DND-41 (cell line): ENCODE measurements at regions not wholly inside any gene's neighbourhood (a gene's known extent, or its start where the extent isn't known, plus 50 kb on each side); places are given as distances from the start of the nearest gene placed in this dataset.

Experiments
- ATAC-seq: fragments of 200-7000 bp; cut with Tn5 transposase; 3 replicates; pipeline ENCODE4 v1.9.1; 2021; ENCODE audit warnings: low read depth; ENCODE audit not compliant: insufficient read depth
- DNase-seq: peaks from one replicate; pipeline ENCODE4 v3.0.0-alpha.2; 2020
- H2AFZ ChIP-seq: 2 replicates; pipeline ENCODE4 v1.6.0; 2012; ENCODE audit warnings: low read depth, low read length
- H3K27ac ChIP-seq: 2 replicates; pipeline ENCODE4 v1.5.1; 2012; ENCODE audit warnings: low read length, inconsistent platforms
- H3K27me3 ChIP-seq: fragments of 200-600 bp; sonication (generic); 2 replicates; pipeline ENCODE4 v1.6.0; 2012; ENCODE audit warnings: low read length, mild to moderate bottlenecking, inconsistent platforms; ENCODE audit not compliant: insufficient read depth, poor library complexity
- H3K36me3 ChIP-seq: 2 replicates; pipeline ENCODE4 v1.5.1; 2012; ENCODE audit warnings: low read length, inconsistent platforms; ENCODE audit not compliant: insufficient read depth
- H3K4me1 ChIP-seq: 2 replicates; pipeline ENCODE4 v1.5.1; 2012; ENCODE audit warnings: mild to moderate bottlenecking, low read length; ENCODE audit not compliant: insufficient read depth
- H3K4me2 ChIP-seq: 2 replicates; pipeline ENCODE4 v1.6.0; 2012; ENCODE audit warnings: mild to moderate bottlenecking, moderate library complexity, low read length, inconsistent platforms; ENCODE audit not compliant: insufficient read depth
- H3K4me3 ChIP-seq, 2 experiments: fragments of 200-600 bp in 1 of 2; shearing (Covaris generic) in 1 of 2; 2 replicates each; pipeline ENCODE4 v1.5.1; 2012 to 2016; ENCODE audit warnings: inconsistent platforms in 2 of 2, low read length in 2 of 2, mild to moderate bottlenecking in 2 of 2, low read depth in 1 of 2, moderate library complexity in 1 of 2
- H3K79me2 ChIP-seq: 2 replicates; pipeline ENCODE4 v1.6.0; 2012; ENCODE audit warnings: low read length, inconsistent platforms; ENCODE audit not compliant: insufficient read depth
- H3K9ac ChIP-seq: 2 replicates; pipeline ENCODE4 v1.6.0; 2012; ENCODE audit warnings: low read depth, mild to moderate bottlenecking, inconsistent platforms, low read length, moderate library complexity
- H3K9me3 ChIP-seq: 2 replicates; pipeline ENCODE4 v1.5.1; 2012; ENCODE audit warnings: low read length, moderate library complexity, mild to moderate bottlenecking, inconsistent platforms; ENCODE audit not compliant: insufficient read depth, severe bottlenecking
- H4K20me1 ChIP-seq: 2 replicates; pipeline ENCODE4 v1.6.0; 2012; ENCODE audit warnings: low read length; ENCODE audit not compliant: insufficient read depth
- EZH2 ChIP-seq: IDR thresholded peaks from 3 replicates; pipeline ENCODE4 v1.6.1; 2012; ENCODE audit warnings: borderline replicate concordance, low read depth, mild to moderate bottlenecking, moderate library complexity, low read length, inconsistent platforms; ENCODE audit not compliant: severe bottlenecking
- TF ChIP-seq, protein P1 (sequence below): IDR thresholded peaks from 2 replicates; pipeline ENCODE4 v1.5.1; 2012; ENCODE audit warnings: borderline replicate concordance, low read length, moderate library complexity, mild to moderate bottlenecking; ENCODE audit not compliant: poor library complexity, severe bottlenecking; ENCODE audit errors: extremely low read depth

DNA sequence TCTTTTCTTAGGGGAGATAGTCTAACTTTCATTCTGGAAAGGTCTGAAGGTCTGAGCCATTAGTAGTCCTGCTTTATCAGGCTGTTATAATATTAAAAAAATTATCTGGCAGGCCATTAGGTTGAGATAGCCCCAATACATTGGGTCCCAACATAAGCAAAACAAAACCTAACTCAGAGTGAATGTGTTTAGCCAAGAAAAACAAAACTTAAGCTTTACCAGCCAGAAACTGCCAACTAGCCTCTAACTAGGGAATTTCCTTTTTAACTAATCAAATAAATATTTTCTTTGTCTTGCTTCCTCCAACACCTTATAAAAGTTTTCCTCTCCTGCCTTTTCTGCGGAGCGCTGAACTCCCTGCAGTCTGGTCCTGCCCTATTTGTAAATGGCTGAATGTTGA lies 1137.7 kb upstream of the CNTN5 start:
- Histone ChIP-seq H3K79me2 (no peaks in the 10 kb centered on the region), H3K36me3 (no peaks in the 10 kb centered on the region), H3K4me1 (no peaks in the 10 kb centered on the region), H3K9me3 (no peaks in the 10 kb centered on the region), H3K27me3 (no peaks in the 10 kb centered on the region), H3K27ac (no peak overlapping the region), H4K20me1 (no peaks in the 10 kb centered on the region), H3K9ac (no peak overlapping the region), H3K4me3 (no peak overlapping the region), H3K4me2 (no peak overlapping the region), H2AFZ (no peak overlapping the region)
- no peak for DNase-seq
- ATAC-seq: no peak
- TF ChIP-seq EZH2: no peak
- TF ChIP-seq, protein P1, sequence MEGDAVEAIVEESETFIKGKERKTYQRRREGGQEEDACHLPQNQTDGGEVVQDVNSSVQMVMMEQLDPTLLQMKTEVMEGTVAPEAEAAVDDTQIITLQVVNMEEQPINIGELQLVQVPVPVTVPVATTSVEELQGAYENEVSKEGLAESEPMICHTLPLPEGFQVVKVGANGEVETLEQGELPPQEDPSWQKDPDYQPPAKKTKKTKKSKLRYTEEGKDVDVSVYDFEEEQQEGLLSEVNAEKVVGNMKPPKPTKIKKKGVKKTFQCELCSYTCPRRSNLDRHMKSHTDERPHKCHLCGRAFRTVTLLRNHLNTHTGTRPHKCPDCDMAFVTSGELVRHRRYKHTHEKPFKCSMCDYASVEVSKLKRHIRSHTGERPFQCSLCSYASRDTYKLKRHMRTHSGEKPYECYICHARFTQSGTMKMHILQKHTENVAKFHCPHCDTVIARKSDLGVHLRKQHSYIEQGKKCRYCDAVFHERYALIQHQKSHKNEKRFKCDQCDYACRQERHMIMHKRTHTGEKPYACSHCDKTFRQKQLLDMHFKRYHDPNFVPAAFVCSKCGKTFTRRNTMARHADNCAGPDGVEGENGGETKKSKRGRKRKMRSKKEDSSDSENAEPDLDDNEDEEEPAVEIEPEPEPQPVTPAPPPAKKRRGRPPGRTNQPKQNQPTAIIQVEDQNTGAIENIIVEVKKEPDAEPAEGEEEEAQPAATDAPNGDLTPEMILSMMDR: no peak

GRCh38 chr11:97888641-97889040 lies 1132.1 kb upstream of the CNTN5 start:
- DNase-seq (no peak), ATAC-seq (no peak)
- no peak overlapping the region for H2AFZ ChIP-seq
- no peak overlapping the region for H3K27ac ChIP-seq
- H3K79me2 ChIP-seq: no peaks in the 10 kb centered on the region
- no peak overlapping the region for H3K4me3 ChIP-seq
- no peak overlapping the region for H3K9ac ChIP-seq
- no peaks in the 10 kb centered on the region for H3K9me3 ChIP-seq
- no peak overlapping the region for H3K4me2 ChIP-seq
- no peaks in the 10 kb centered on the region for H4K20me1 ChIP-seq
- H3K36me3 ChIP-seq: no peaks in the 10 kb centered on the region
- H3K4me1 ChIP-seq: no peaks in the 10 kb centered on the region
- no peak for TF ChIP-seq EZH2
- TF ChIP-seq, protein P1: no peak
- no peaks in the 10 kb centered on the region for H3K27me3 ChIP-seq

DNA sequence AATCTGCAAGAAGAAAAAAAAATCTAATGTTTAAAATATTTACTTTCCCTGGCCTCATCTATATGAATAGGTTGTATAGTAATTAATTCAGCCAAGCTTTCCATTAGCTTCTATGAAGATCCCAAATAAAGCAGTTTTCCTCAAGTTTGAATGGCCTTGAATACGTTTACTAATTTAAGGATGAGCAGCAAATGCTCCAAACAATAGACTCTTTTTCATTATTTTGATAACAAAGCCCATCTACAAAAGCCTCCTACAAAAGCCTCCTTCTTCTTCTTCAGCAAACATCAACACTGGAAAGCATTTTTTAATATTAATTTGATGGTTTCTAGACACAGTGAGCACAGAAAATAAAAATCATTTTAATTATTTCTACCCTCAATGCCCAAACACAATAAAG lies 1130.3 kb upstream of the CNTN5 start:
- Histone ChIP-seq H2AFZ (no peak overlapping the region), H3K9ac (no peak overlapping the region)

More for the DNA sequence above, 1130.3 kb upstream of the CNTN5 start:
- H3K27ac ChIP-seq: no peak overlapping the region
- no peak for DNase-seq
- no peaks in the 10 kb centered on the region for H3K36me3 ChIP-seq
- H3K4me2 ChIP-seq: no peak overlapping the region
- H4K20me1 ChIP-seq: no peaks in the 10 kb centered on the region
- H3K9me3 ChIP-seq: no peaks in the 10 kb centered on the region
- H3K79me2 ChIP-seq: no peaks in the 10 kb centered on the region
- TF ChIP-seq, protein P1: no peak
- no peak for TF ChIP-seq EZH2
- no peak overlapping the region for H3K4me3 ChIP-seq
- no peaks in the 10 kb centered on the region for H3K4me1 ChIP-seq
- no peaks in the 10 kb centered on the region for H3K27me3 ChIP-seq
- no peak for ATAC-seq
